AG04450 (cell line): ENCODE measurements at regions not wholly inside any gene's neighbourhood (a gene's known extent, or its start where the extent isn't known, plus 50 kb on each side); places are given as distances from the start of the nearest gene placed in this dataset.

ENCODE experiments used
- CTCF ChIA-PET: fragments of 300-600, 350-600 bp; formaldehyde crosslinking; extraction: SDS; loops from one replicate; lab custom pipeline; 2022; ENCODE audit warnings: antibody characterized with exemption, inconsistent platforms; lab: Charles Lee
- POLR2A ChIA-PET: fragments of 350-600 bp; formaldehyde crosslinking; extraction: SDS; loops from one replicate; lab custom pipeline; 2021; ENCODE audit warnings: antibody characterized with exemption, inconsistent platforms; lab: Yijun Ruan, JAX
- DNase-seq: peaks from one replicate; pipeline ENCODE4 v3.0.0-alpha.2; 2011; ENCODE audit warnings: low read depth, low spot score
- H3K27ac ChIP-seq: one replicate; pipeline ENCODE4 v1.5.1; 2012; ENCODE audit warnings: low read depth, low read length, control low read depth
- H3K27me3 ChIP-seq: one replicate; pipeline ENCODE4 v1.6.0; 2012; ENCODE audit warnings: low read length; ENCODE audit not compliant: control insufficient read depth, insufficient read depth
- H3K4me3 ChIP-seq: 2 replicates; pipeline ENCODE4 v1.5.1; 2011; ENCODE audit warnings: mild to moderate bottlenecking, low read depth, low read length, control low read depth
- H3K9me3 ChIP-seq: 2 replicates; pipeline ENCODE4 v1.5.1; 2012; ENCODE audit warnings: low read length; ENCODE audit not compliant: control insufficient read depth, insufficient read depth
- CTCF ChIP-seq: IDR thresholded peaks from 2 replicates; pipeline ENCODE4 v1.5.1; 2011; ENCODE audit warnings: low read depth, low read length, control low read depth, inconsistent platforms

- no peak for DNase-seq
- POLR2A ChIA-PET: no interaction called here
- CTCF ChIA-PET: no interaction called here
- no peak for TF ChIP-seq CTCF
- Histone ChIP-seq H3K27me3 (no peaks in the 10 kb centered on the region), H3K27ac (no peak overlapping the region), H3K9me3 (peaks cover 20% of the 10 kb centered on the region), H3K4me3 (no peak overlapping the region)
These were observed 258.2 kb upstream of the CDH8 start for GRCh38 chr16:62294213-62294972.

GRCh38 chr16:62288990-62289629 lies 252.9 kb upstream of the CDH8 start:
- Histone ChIP-seq H3K27ac (no peak overlapping the region), H3K27me3 (no peaks in the 10 kb centered on the region), H3K9me3 (peaks cover 3% of the 10 kb centered on the region), H3K4me3 (no peak overlapping the region)
- ChIA-PET POLR2A (no interaction called here), CTCF (no interaction called here)
- no peak for DNase-seq
- TF ChIP-seq CTCF: no peak

GRCh38 chr16:62280506-62280905 lies 244.3 kb upstream of the CDH8 start:
- TF ChIP-seq CTCF: no peak
- ChIA-PET CTCF (interaction anchor here (0.5 kb wide), 1 partner anchor 140 kb away, joined by 3 read pairs; no protein-coding TSS in a partner anchor), POLR2A (no interaction called here)
- H3K27ac ChIP-seq: no peak overlapping the region
- H3K9me3 ChIP-seq: peaks cover 7% of the 10 kb centered on the region
- H3K4me3 ChIP-seq: no peak overlapping the region
- H3K27me3 ChIP-seq: no peaks in the 10 kb centered on the region
- DNase-seq: no peak

GRCh38 chr16:62277942-62278341 lies 241.7 kb upstream of the CDH8 start:
- H3K27ac ChIP-seq: no peak overlapping the region
- H3K4me3 ChIP-seq: no peak overlapping the region
- ChIA-PET POLR2A (no interaction called here), CTCF (no interaction called here)
- H3K9me3 ChIP-seq: peaks cover 7% of the 10 kb centered on the region
- TF ChIP-seq CTCF: no peak
- no peak for DNase-seq
- H3K27me3 ChIP-seq: no peaks in the 10 kb centered on the region

GRCh38 chr16:62276637-62277036 lies 240.4 kb upstream of the CDH8 start:
- POLR2A ChIA-PET: no interaction called here
- Histone ChIP-seq H3K4me3 (no peak overlapping the region), H3K9me3 (peaks cover 10% of the 10 kb centered on the region), H3K27me3 (no peaks in the 10 kb centered on the region), H3K27ac (no peak overlapping the region)
- DNase-seq: no peak
- no peak for TF ChIP-seq CTCF
- CTCF ChIA-PET: no interaction called here
